IMR-90 (cell line): ENCODE measurements at regions not wholly inside any gene's neighbourhood (a gene's known extent, or its start where the extent isn't known, plus 50 kb on each side); places are given as distances from the start of the nearest gene placed in this dataset.

Source experiments
- ATAC-seq: fragments of 200-7000 bp; cut with Tn5 transposase; 2 replicates; pipeline ENCODE4 v1.9.1; 2020; ENCODE audit warnings: low read depth, mild to moderate bottlenecking, moderate library complexity
- BruUV-seq: library from RNA; stranded (reverse); fragments of 400-500 nt; replicated peaks from 2 replicates; lab custom pipeline; 2021; lab: Mats Ljungman, UMichigan
- CTCF ChIA-PET: fragments of 300-600 bp; formaldehyde crosslinking; extraction: SDS; loops from one replicate; lab custom pipeline; 2021; ENCODE audit warnings: antibody characterized with exemption; lab: Yijun Ruan, JAX
- POLR2A ChIA-PET: fragments of 300-600 bp; sonication (Branson Sonifier 250); formaldehyde crosslinking; loops from one replicate; lab custom pipeline; 2022; ENCODE audit warnings: antibody characterized with exemption; ENCODE audit not compliant: unreplicated experiment; lab: Charles Lee
- DNase-seq: peaks from one replicate; pipeline ENCODE4 v3.0.0; 2013
- H2AFZ ChIP-seq: replicated peaks from 2 replicates; pipeline ENCODE3; 2013; ENCODE audit warnings: low read length, mild to moderate bottlenecking; ENCODE audit not compliant: poor library complexity
- H2AK5ac ChIP-seq: 2 replicates; pipeline ENCODE4 v1.6.1; 2013; ENCODE audit warnings: low read depth, low read length, inconsistent platforms
- H2AK9ac ChIP-seq: replicated peaks from 2 replicates; pipeline ENCODE3; 2013; ENCODE audit warnings: mild to moderate bottlenecking, low read depth, low read length, moderate library complexity; ENCODE audit not compliant: poor library complexity
- H2BK120ac ChIP-seq: 2 replicates; pipeline ENCODE4 v1.6.1; 2013; ENCODE audit warnings: low read depth, low read length, inconsistent platforms
- H2BK15ac ChIP-seq: 3 replicates; pipeline ENCODE4 v1.6.1; 2013; ENCODE audit warnings: low read depth, low read length, inconsistent platforms
- H2BK20ac ChIP-seq: 2 replicates; pipeline ENCODE4 v1.6.1; 2013; ENCODE audit warnings: low read depth, mild to moderate bottlenecking, inconsistent platforms, low read length, moderate library complexity
- H2BK5ac ChIP-seq: 2 replicates; pipeline ENCODE4 v1.6.1; 2013; ENCODE audit warnings: mild to moderate bottlenecking, low read depth, low read length, inconsistent platforms; ENCODE audit not compliant: poor library complexity, severe bottlenecking
- H3K14ac ChIP-seq: replicated peaks from 2 replicates; pipeline ENCODE4 v1.6.1; 2013; ENCODE audit warnings: low read depth, low read length, inconsistent platforms
- H3K18ac ChIP-seq: 2 replicates; pipeline ENCODE4 v1.6.1; 2013; ENCODE audit warnings: low read depth, low read length, control low read depth
- H3K23ac ChIP-seq: 2 replicates; pipeline ENCODE4 v1.6.1; 2013; ENCODE audit warnings: low read depth, low read length, inconsistent platforms
- H3K27ac ChIP-seq: 2 replicates; pipeline ENCODE4 v1.5.1; 2013; ENCODE audit warnings: mild to moderate bottlenecking, control low read depth, low read length; ENCODE audit not compliant: insufficient read depth
- H3K27me3 ChIP-seq: 2 replicates; pipeline ENCODE4 v1.6.1; 2013; ENCODE audit warnings: low read length; ENCODE audit not compliant: control insufficient read depth, insufficient read depth
- H3K36me3 ChIP-seq: 2 replicates; pipeline ENCODE4 v1.6.1; 2013; ENCODE audit warnings: low read length, mixed read lengths; ENCODE audit not compliant: control insufficient read depth, insufficient read depth
- H3K4ac ChIP-seq: 2 replicates; pipeline ENCODE4 v1.6.1; 2013; ENCODE audit warnings: low read depth, low read length, inconsistent platforms
- H3K4me1 ChIP-seq: 2 replicates; pipeline ENCODE4 v1.6.1; 2013; ENCODE audit warnings: low read length, mixed read lengths; ENCODE audit not compliant: control insufficient read depth, insufficient read depth
- H3K4me2 ChIP-seq: 2 replicates; pipeline ENCODE4 v1.6.1; 2013; ENCODE audit warnings: low read depth, mild to moderate bottlenecking, control low read depth, low read length, moderate library complexity
- H3K4me3 ChIP-seq: 2 replicates; pipeline ENCODE4 v1.5.1; 2013; ENCODE audit warnings: low read depth, mild to moderate bottlenecking, control low read depth, low read length, moderate library complexity; ENCODE audit not compliant: insufficient read depth
- H3K56ac ChIP-seq: 2 replicates; pipeline ENCODE4 v1.6.1; 2013; ENCODE audit warnings: low read length, inconsistent platforms; ENCODE audit not compliant: insufficient read depth; ENCODE audit errors: extremely low read depth
- H3K79me1 ChIP-seq, 2 experiments: 2 replicates each; pipeline ENCODE4 v1.6.1; 2013; ENCODE audit warnings: low read length in 2 of 2, inconsistent platforms in 1 of 2, low read depth in 1 of 2
- H3K9ac ChIP-seq: 2 replicates; pipeline ENCODE4 v1.6.1; 2013; ENCODE audit warnings: low read depth, low read length, control low read depth
- H3K9me1 ChIP-seq: 2 replicates; pipeline ENCODE4 v1.6.1; 2013; ENCODE audit warnings: low read length, inconsistent platforms; ENCODE audit not compliant: insufficient read depth
- H3K9me3 ChIP-seq: 2 replicates; pipeline ENCODE4 v1.6.1; 2013; ENCODE audit warnings: low read length; ENCODE audit not compliant: control insufficient read depth, insufficient read depth
- H4K20me1 ChIP-seq: 2 replicates; pipeline ENCODE4 v1.6.1; 2013; ENCODE audit warnings: low read length, inconsistent platforms; ENCODE audit not compliant: insufficient read depth
- H4K5ac ChIP-seq: 2 replicates; pipeline ENCODE4 v1.6.1; 2013; ENCODE audit warnings: mild to moderate bottlenecking, low read depth, low read length, control low read depth
- H4K8ac ChIP-seq, 2 experiments: 2 replicates each; pipeline ENCODE4 v1.6.1; 2013; ENCODE audit warnings: low read depth in 2 of 2, low read length in 2 of 2, control low read depth in 1 of 2, inconsistent platforms in 1 of 2
- H4K91ac ChIP-seq: 2 replicates; pipeline ENCODE4 v1.6.1; 2013; ENCODE audit warnings: low read depth, low read length, inconsistent platforms; ENCODE audit not compliant: insufficient read depth
- BHLHE40 ChIP-seq: fragments of 150-350 bp; IDR thresholded peaks from 2 replicates; pipeline ENCODE4 v1.6.1; 2016; ENCODE audit warnings: mild to moderate bottlenecking, low read depth, low read length
- CEBPB ChIP-seq: IDR thresholded peaks from 2 replicates; pipeline ENCODE4 v1.6.1; 2012; ENCODE audit warnings: low read depth, low read length, improper control_type of control experiment
- CHD1 ChIP-seq: IDR thresholded peaks from 2 replicates; pipeline ENCODE4 v1.6.1; 2012; ENCODE audit warnings: low read depth, low read length, improper control_type of control experiment
- FOS ChIP-seq: fragments of 150-350 bp; IDR thresholded peaks from 2 replicates; pipeline ENCODE4 v1.6.1; 2016; ENCODE audit warnings: low read depth, low read length
- MAFK ChIP-seq: IDR thresholded peaks from 2 replicates; pipeline ENCODE4 v1.6.1; 2012; ENCODE audit warnings: low read depth, low read length, improper control_type of control experiment
- MAZ ChIP-seq: IDR thresholded peaks from 2 replicates; pipeline ENCODE4 v1.6.1; 2012; ENCODE audit warnings: low read depth, mild to moderate bottlenecking, low read length, improper control_type of control experiment, moderate library complexity, borderline replicate concordance
- MXI1 ChIP-seq: IDR thresholded peaks from 2 replicates; pipeline ENCODE4 v1.6.1; 2012; ENCODE audit warnings: low read depth, mild to moderate bottlenecking, low read length, moderate library complexity, borderline replicate concordance
- NFE2L2 ChIP-seq: fragments of 150-350 bp; IDR thresholded peaks from 2 replicates; pipeline ENCODE4 v1.6.1; 2016; ENCODE audit warnings: low read depth, mild to moderate bottlenecking, low read length
- POLR2A ChIP-seq: IDR thresholded peaks from 2 replicates; pipeline ENCODE4 v1.6.1; 2012; ENCODE audit warnings: mild to moderate bottlenecking, low read depth, low read length
- RAD21 ChIP-seq: IDR thresholded peaks from 2 replicates; pipeline ENCODE4 v1.6.1; 2012; ENCODE audit warnings: low read length, improper control_type of control experiment
- RCOR1 ChIP-seq: IDR thresholded peaks from 2 replicates; pipeline ENCODE4 v1.6.1; 2012; ENCODE audit warnings: mild to moderate bottlenecking, low read length, improper control_type of control experiment; ENCODE audit not compliant: insufficient replicate concordance
- RFX5 ChIP-seq: IDR thresholded peaks from 2 replicates; pipeline ENCODE4 v1.8.0; 2012; ENCODE audit warnings: low read depth, mild to moderate bottlenecking, low read length, moderate library complexity
- SMC3 ChIP-seq: fragments of 150-350 bp; IDR thresholded peaks from 2 replicates; pipeline ENCODE4 v1.6.1; 2016; ENCODE audit warnings: low read depth, mild to moderate bottlenecking, antibody characterized with exemption, low read length, moderate library complexity
- USF2 ChIP-seq: fragments of 150-350 bp; IDR thresholded peaks from 2 replicates; pipeline ENCODE4 v1.6.1; 2017; ENCODE audit warnings: mild to moderate bottlenecking, antibody characterized with exemption, low read length, low read depth
- WGBS, 2 experiments: methylation state at CpG; one replicate each; pipeline versions ENCODE4 v1.1.5 to v1.1.7; 2013; ENCODE audit warnings: missing lambda C conversion rate in 2 of 2; ENCODE audit not compliant: insufficient read length in 1 of 2; ENCODE audit errors: extremely low coverage in 2 of 2; 5-methylcytosine and 5-hydroxymethylcytosine counted together
- dilution Hi-C: fragments of 300-500 bp; cut with HindIII; formaldehyde crosslinking; loops from one replicate; pipeline ENCODE4 v1.14.3; 2018; ENCODE audit warnings: low sequenced_read_pairs; ENCODE audit not compliant: unreplicated experiment
- in situ Hi-C: fragments of 300-500 bp; cut with MboI; formaldehyde crosslinking; loops from 3 replicates; pipeline ENCODE4 v1.14.3; 2019; ENCODE audit warnings: low sequenced_read_pairs, inconsistent platforms, mixed read lengths
- intact Hi-C: fragments of 100-400 bp; cut with micrococcal nuclease; formaldehyde crosslinking; loops from 2 replicates; pipeline ENCODE4 v1.10.0; 2022
- TF ChIP-seq, protein P1 (sequence below): conservative IDR thresholded peaks from 2 replicates; pipeline ENCODE4 v1.5.1; 2012; ENCODE audit warnings: mild to moderate bottlenecking, low read depth, low read length, improper control_type of control experiment
- TF ChIP-seq, protein P2 (sequence below): fragments of 150-350 bp; IDR thresholded peaks from 2 replicates; pipeline ENCODE4 v1.6.1; 2016; ENCODE audit warnings: low read depth, mild to moderate bottlenecking, low read length, moderate library complexity, borderline replicate concordance

- no peaks in the 10 kb centered on the region for H3K9me1 ChIP-seq
- H3K56ac ChIP-seq = no peak overlapping the region
- H3K23ac ChIP-seq = no peak overlapping the region
- no peak overlapping the region for H4K91ac ChIP-seq
- H3K79me1 ChIP-seq = no peaks in the 10 kb centered on the region
- BruUV-seq = no TSS peak
- H2BK120ac ChIP-seq = no peak overlapping the region
- no peak overlapping the region for H3K18ac ChIP-seq
- no peak overlapping the region for H2BK5ac ChIP-seq
- no peak for TF ChIP-seq BHLHE40
- TF ChIP-seq, protein P1, sequence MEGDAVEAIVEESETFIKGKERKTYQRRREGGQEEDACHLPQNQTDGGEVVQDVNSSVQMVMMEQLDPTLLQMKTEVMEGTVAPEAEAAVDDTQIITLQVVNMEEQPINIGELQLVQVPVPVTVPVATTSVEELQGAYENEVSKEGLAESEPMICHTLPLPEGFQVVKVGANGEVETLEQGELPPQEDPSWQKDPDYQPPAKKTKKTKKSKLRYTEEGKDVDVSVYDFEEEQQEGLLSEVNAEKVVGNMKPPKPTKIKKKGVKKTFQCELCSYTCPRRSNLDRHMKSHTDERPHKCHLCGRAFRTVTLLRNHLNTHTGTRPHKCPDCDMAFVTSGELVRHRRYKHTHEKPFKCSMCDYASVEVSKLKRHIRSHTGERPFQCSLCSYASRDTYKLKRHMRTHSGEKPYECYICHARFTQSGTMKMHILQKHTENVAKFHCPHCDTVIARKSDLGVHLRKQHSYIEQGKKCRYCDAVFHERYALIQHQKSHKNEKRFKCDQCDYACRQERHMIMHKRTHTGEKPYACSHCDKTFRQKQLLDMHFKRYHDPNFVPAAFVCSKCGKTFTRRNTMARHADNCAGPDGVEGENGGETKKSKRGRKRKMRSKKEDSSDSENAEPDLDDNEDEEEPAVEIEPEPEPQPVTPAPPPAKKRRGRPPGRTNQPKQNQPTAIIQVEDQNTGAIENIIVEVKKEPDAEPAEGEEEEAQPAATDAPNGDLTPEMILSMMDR = no peak
- no peak for TF ChIP-seq RAD21
- no peak for TF ChIP-seq RFX5
- TF ChIP-seq CHD1 = no peak
- no peak for TF ChIP-seq RCOR1
- no peak for TF ChIP-seq MXI1
- TF ChIP-seq, protein P2, sequence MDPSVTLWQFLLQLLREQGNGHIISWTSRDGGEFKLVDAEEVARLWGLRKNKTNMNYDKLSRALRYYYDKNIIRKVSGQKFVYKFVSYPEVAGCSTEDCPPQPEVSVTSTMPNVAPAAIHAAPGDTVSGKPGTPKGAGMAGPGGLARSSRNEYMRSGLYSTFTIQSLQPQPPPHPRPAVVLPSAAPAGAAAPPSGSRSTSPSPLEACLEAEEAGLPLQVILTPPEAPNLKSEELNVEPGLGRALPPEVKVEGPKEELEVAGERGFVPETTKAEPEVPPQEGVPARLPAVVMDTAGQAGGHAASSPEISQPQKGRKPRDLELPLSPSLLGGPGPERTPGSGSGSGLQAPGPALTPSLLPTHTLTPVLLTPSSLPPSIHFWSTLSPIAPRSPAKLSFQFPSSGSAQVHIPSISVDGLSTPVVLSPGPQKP = no peak
- no peak for TF ChIP-seq MAFK
- TF ChIP-seq MAZ = no peak
- TF ChIP-seq NFE2L2 = no peak
- TF ChIP-seq FOS = no peak
- no peak for TF ChIP-seq POLR2A
- no peak for TF ChIP-seq USF2
- no peak for TF ChIP-seq SMC3
- no peak for TF ChIP-seq CEBPB
- no peak overlapping the region for H2BK15ac ChIP-seq
- intact Hi-C loops = no loop called here
- H3K4me3 ChIP-seq = no peak overlapping the region
- no peak overlapping the region for H4K8ac ChIP-seq
- dilution Hi-C loops = no loop called here
- no peak overlapping the region for H3K27ac ChIP-seq
- H3K4ac ChIP-seq = no peak overlapping the region
- H2AK5ac ChIP-seq = no peak overlapping the region
- H3K9me3 ChIP-seq = no peaks in the 10 kb centered on the region
- ChIA-PET POLR2A (no interaction called here), CTCF (no interaction called here)
- no peaks in the 10 kb centered on the region for H3K36me3 ChIP-seq
- H3K4me1 ChIP-seq = no peaks in the 10 kb centered on the region
- H2AK9ac ChIP-seq = no peak overlapping the region
- no peak overlapping the region for H3K9ac ChIP-seq
- H2AFZ ChIP-seq = no peak overlapping the region
- ATAC-seq = no peak
- in situ Hi-C loops = no loop called here
- H2BK20ac ChIP-seq = no peak overlapping the region
- no peaks in the 10 kb centered on the region for H4K20me1 ChIP-seq
- H3K4me2 ChIP-seq = no peak overlapping the region
- H4K5ac ChIP-seq = no peak overlapping the region
- no peak for DNase-seq
- H3K14ac ChIP-seq = no peak overlapping the region
- no CpG with 5 or more reads among the region's 2 CpGs for WGBS, 2 experiments
- H3K27me3 ChIP-seq = no peaks in the 10 kb centered on the region
These were observed 2033.7 kb upstream of the CELF4 start for GRCh38 chr18:39599251-39599650.
